ENCODE measurements at regions not wholly inside any gene's neighbourhood (a gene's known extent, or its start where the extent isn't known, plus 50 kb on each side); places are given as distances from the start of the nearest gene placed in this dataset.

DNA sequence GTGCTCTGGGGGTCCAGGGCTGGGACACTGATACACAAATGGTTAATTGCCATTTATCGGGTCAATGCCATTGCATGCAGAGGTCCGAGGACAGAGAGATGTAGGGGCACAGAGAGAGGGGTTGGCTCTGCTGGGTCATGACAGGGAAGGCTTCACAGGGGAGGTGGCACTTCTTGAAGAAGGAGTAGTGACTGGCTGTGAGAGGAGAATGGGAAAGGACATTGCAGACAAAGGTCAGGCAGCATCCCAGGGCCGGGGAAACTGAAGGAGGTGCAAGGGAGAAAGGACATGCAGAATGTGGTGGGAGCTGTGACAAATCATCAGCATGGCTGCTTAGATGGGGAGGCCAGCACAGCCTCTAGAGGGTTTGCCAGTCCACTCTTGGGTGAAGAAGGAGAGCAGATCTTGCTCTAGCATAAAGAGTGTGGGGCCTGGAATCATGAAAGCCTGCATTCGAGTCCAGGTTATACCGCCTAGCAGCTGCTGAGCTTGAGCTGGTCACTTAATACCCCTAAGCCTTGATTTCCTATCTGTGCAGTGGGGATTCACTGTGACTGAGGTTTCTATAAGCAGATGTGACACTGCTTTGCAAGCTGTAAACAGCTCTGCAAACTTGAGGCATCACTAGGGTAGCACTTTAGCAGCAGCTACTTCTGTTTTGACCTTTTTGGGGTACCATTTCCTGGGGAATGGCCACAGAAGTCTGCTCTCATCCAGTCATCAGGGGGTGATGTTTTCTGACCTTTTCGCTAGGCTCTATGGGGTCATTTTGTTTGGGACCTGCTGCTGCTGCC lies 59.2 kb upstream of the EPS8L3 start:
- no peaks in the 10 kb centered on the region for H3K27me3 ChIP-seq
- no peak overlapping the region for H3K4me3 ChIP-seq
- TF ChIP-seq CTCF (IDR thresholded peaks at IDR 0.05) = no peak
- peaks cover 16 to 98% (median 59%) of the 10 kb centered on the region in 9 donors for H3K4me1 ChIP-seq
- no peaks in the 10 kb centered on the region for H3K9me3 ChIP-seq
- H3K27ac ChIP-seq = peak overlapping the region in 1 of 10 donors; percentile 79
- intact Hi-C loops (cut with DNase I) = loop anchor here in 1 of 10 donors (10.0 kb wide), 1 partner anchor 52 kb away; no protein-coding TSS in a partner anchor
- H3K36me3 ChIP-seq = no peaks in the 10 kb centered on the region
- no peak for ATAC-seq
- WGBS, 2 donors = 87 to 88% methylated on average over 6 of the region's 6 CpGs
- no peak for DNase-seq

- peaks cover 16 to 96% (median 59%) of the 10 kb centered on the region in 9 donors for H3K4me1 ChIP-seq
- WGBS, 2 donors = 71 to 72% methylated on average over 14 of the region's 14 CpGs
- no peaks in the 10 kb centered on the region for H3K27me3 ChIP-seq
- H3K36me3 ChIP-seq = no peaks in the 10 kb centered on the region
- H3K27ac ChIP-seq = peak overlapping the region in 3 of 10 donors; percentile 5 to 79 (median 28)
- DNase-seq (peak in 1 of 2 donors; percentile 39), ATAC-seq (peak; percentile 22 to 67 (median 60))
- intact Hi-C loops (cut with DNase I) = loop anchor here in 1 of 10 donors (10.0 kb wide), 1 partner anchor 53 kb away; no protein-coding TSS in a partner anchor
- H3K4me3 ChIP-seq = no peak overlapping the region
- H3K9me3 ChIP-seq = no peaks in the 10 kb centered on the region
- TF ChIP-seq CTCF (IDR thresholded peaks at IDR 0.05) = no peak
These were observed 58.4 kb upstream of the EPS8L3 start for GRCh38 chr1:109821831-109822745.

- Histone ChIP-seq H3K27me3 (no peaks in the 10 kb centered on the region), H3K4me3 (no peak overlapping the region), H3K36me3 (no peaks in the 10 kb centered on the region), H3K4me1 (peaks cover 16 to 96% (median 51%) of the 10 kb centered on the region in 9 donors), H3K27ac (peak overlapping the region in 2 of 10 donors; percentile 5 to 79), H3K9me3 (peaks cover 0 to 1% (median 0%) of the 10 kb centered on the region in 11 donors)
- ATAC-seq (peak in 7 of 8 donors; percentile 14 to 43 (median 24)), DNase-seq (peak in 1 of 2 donors; percentile 34)
- no peak for TF ChIP-seq CTCF (IDR thresholded peaks at IDR 0.05)
- intact Hi-C loops (cut with DNase I) = loop anchor here in 1 of 10 donors (10.0 kb wide), 1 partner anchor 54 kb away; no protein-coding TSS in a partner anchor
- WGBS, 2 donors = 75 to 83% methylated on average over 8 of the region's 8 CpGs
These were observed 57.5 kb upstream of the EPS8L3 start for GRCh38 chr1:109821221-109821669.

DNA sequence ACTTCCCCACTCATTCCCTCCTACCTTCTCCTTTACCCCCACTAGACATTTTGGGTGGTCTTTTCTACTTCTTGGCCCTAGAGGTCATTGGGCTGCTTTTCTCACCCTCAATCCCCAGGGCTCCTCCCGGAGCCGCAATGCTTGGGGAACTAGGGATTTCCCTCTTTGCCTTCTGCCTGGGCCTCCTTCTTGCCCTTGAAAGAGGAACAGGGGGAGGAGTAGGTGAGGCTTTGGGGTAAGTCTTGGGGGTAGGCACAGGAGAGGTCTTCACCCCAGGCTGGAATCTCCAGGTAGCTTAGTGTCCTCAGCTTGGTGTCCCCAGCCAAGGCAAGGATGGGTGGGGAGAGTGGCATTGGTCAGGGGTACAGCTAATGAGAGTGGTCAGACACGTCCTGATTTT lies 56.2 kb upstream of the EPS8L3 start:
- ATAC-seq (no peak), DNase-seq (no peak)
- H3K36me3 ChIP-seq = no peaks in the 10 kb centered on the region
- no peak overlapping the region for H3K4me3 ChIP-seq
- WGBS, 2 donors = 93% methylated on average over 3 of the region's 3 CpGs
- peaks cover 0 to 13% (median 7%) of the 10 kb centered on the region in 11 donors for H3K9me3 ChIP-seq
- no peak for TF ChIP-seq CTCF (IDR thresholded peaks at IDR 0.05)
- H3K27ac ChIP-seq = no peak overlapping the region
- H3K4me1 ChIP-seq = peaks cover 12 to 91% (median 44%) of the 10 kb centered on the region in 9 donors
- no peaks in the 10 kb centered on the region for H3K27me3 ChIP-seq
- intact Hi-C loops (cut with DNase I) = loop anchor here in 2 of 10 donors (5.0 to 10.0 kb wide), 2 partner anchors 55 to 82 kb away; no protein-coding TSS in a partner anchor
